HG03196 (cell line): ENCODE measurements at regions not wholly inside any gene's neighbourhood (a gene's known extent, or its start where the extent isn't known, plus 50 kb on each side); places are given as distances from the start of the nearest gene placed in this dataset.

Source experiments
- ATAC-seq: cut with Tn5 transposase; IDR thresholded peaks from one replicate; pipeline ENCODE4 v1.9.1; 2021; ENCODE audit not compliant: unreplicated experiment

DNA sequence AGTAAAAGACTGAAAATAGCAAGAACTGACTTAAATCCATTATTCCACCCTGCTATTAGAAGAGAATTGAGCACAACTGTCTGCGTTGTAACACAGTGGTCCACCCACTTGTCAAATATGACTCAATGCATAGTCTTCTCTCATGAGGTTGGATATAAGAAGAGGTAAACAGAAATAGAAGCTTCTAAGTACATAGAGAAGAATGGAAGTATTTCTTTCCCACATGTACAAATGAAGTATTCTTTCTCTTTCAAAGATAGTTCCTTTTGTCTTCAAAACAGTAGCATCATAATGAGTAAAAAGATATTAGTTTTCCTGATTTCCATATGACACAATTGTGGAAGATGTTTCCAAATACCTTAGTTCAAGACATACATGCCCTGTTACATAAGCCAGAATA lies 348.6 kb upstream of the CCDC54 start:
- ATAC-seq = no peak

- ATAC-seq = no peak
Observed at GRCh38 chr3:107032111-107032510, 345.1 kb upstream of the CCDC54 start.

DNA sequence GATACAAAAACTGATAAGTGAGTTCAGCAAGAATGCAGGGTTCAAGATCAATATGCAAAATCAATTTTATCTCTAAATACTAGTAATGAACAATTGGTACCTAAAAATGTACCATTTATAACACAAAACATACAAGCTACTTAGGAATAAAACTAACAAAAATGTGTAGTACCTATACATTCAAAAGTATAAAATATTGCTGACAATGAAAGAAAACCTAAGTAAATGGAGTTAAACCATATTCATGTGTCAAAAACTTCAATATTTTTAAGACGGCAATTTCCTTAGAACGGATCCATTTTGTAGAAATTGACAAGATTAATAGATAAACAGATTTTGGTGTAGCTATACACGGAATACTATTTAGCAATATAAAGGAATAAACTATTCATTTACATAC lies 343.1 kb upstream of the CCDC54 start:
- ATAC-seq = no peak

DNA sequence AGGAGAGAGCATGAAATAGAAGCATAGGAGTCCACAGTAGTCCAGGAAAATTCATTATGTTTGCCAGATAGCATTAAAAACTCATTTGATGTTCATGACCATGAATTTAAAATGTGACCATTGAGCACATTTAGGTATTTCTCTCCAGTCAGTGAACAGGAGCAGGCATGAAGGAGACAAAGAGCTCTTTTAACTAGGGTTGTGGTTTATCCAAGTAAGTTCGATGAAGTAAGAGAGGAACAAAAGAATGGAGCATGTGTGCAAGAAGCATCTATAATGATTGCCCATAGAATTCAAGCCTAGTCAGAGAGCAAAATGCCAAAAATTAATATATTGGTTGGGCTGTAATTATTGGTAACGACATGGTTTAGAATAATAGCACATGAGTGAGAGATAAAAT lies 342.1 kb upstream of the CCDC54 start:
- no peak for ATAC-seq

GRCh38 chr3:107044677-107045076 lies 332.6 kb upstream of the CCDC54 start:
- no peak for ATAC-seq

GRCh38 chr3:107045791-107046190 lies 331.4 kb upstream of the CCDC54 start:
- ATAC-seq = no peak

DNA sequence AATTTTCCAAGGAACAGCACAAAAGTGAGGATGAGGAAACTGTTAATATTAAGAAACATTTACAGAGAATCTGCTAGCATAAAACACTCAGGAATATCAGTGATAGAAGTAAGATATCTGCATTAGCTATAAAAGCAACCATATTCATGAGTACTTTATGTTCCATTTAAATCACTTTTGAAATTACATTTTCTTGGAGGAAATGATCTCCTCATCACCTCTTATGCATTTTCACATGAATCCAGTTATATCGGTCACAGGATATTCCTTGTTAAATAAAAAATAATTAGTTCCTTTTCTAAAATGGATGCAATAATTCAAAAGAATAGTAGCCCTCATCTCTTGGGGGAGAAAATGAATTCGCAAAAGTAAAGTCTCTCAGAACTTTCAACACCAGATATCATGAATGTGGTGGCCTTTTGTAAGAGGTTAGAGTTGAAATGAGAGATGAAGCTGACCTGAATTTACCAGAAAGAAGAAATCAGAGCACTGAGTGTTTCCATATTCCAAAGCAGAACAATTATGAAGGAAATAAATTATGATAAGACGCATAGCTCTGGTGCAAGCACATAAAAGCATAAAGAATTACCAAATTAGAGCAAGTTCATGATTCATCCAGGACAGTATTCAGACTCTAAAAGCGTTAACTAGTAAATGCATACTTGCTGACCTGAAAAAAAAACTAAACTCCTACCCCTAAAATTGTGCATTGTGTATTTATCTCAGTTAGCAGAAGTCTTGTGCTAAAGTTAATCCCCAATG lies 321.9 kb upstream of the CCDC54 start:
- no peak for ATAC-seq

DNA sequence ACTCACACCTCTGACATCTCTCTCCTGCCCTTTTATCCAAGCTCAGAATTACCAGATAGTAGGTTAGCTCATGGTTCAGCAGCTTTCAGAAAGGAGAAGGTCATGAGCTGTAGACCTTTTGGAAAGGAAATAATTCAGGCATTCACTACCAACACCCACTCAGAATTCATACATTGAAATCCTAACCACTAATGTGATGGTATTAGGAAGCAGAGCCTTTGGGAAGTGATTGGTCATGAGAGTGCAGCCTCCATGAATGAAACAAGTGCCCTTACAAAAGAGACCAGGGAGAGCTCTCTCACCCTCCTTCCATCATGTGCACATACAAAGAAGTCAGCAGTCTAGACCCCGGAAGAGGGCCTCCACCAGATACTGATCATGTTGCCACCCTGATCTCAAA lies 315.8 kb upstream of the CCDC54 start:
- ATAC-seq = no peak

GRCh38 chr3:107062310-107062709 lies 314.9 kb upstream of the CCDC54 start:
- no peak for ATAC-seq

- no peak for ATAC-seq
Observed at GRCh38 chr3:107062787-107063186, 314.5 kb upstream of the CCDC54 start.

DNA sequence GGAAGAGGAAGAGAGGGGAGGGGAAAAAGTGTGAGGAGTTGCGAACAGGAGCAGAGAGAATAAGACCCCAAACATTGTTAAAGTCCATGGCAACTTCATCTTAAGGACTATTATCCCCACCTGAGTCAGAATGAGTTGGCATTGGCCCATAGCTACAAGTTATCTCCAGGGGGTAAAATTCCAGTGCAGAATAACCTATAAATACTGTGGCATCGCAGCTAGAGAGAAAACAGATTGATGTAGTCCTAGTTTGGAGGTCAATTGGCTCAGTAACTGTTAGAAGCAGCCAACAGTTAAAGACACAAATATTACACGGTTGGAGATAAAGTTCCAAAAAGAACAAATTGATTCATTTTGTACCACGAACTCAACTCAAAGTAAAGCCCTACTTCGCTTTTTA lies 313.9 kb upstream of the CCDC54 start:
- no peak for ATAC-seq

GRCh38 chr3:107064405-107065060 lies 312.7 kb upstream of the CCDC54 start:
- ATAC-seq = peak; percentile 80

GRCh38 chr3:107065094-107065861 lies 312.0 kb upstream of the CCDC54 start:
- ATAC-seq = no peak

DNA sequence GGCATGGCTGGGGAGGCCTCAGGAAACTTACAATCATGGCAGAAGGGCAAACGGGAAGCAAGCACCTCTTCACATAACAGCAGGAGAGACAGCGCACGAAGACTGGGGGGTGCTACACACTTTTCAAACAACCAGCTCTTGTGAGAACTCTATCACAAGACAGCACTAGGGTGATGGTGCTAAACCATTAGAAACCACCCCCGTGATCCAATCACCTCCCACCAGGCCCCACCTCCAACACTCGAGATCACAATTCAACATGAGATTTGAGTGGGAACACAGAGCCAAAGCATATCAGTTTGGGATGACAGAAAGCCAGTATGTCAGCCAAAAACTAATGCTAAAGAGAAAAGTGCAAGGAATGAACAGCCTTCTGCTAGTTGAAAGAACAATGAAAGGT lies 309.8 kb upstream of the CCDC54 start:
- ATAC-seq = no peak

- no peak for ATAC-seq
Observed at GRCh38 chr3:107068980-107069379, 308.3 kb upstream of the CCDC54 start.

DNA sequence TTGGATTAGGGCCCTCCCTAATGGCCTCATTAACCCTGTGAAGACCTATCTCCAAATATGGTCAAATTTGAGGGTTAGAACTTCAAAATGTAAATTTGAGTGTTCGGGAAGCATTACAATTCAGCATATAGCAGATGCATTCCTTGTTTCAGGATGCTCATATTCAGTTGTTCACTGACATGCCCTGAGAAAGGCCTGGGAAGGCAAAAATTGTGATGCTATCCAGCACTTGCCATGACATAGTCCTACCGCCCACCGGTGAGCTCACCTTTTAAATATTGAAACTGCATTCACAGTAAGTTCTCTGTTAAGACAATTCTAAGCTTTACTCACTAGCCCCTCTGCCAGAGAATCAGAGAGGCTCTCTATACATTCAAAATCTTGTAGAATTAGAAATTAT lies 300.3 kb upstream of the CCDC54 start:
- no peak for ATAC-seq

- ATAC-seq = no peak
Observed at GRCh38 chr3:107077391-107077790, 299.8 kb upstream of the CCDC54 start.

- no peak for ATAC-seq
Observed at GRCh38 chr3:107082527-107082926, 294.7 kb upstream of the CCDC54 start.

DNA sequence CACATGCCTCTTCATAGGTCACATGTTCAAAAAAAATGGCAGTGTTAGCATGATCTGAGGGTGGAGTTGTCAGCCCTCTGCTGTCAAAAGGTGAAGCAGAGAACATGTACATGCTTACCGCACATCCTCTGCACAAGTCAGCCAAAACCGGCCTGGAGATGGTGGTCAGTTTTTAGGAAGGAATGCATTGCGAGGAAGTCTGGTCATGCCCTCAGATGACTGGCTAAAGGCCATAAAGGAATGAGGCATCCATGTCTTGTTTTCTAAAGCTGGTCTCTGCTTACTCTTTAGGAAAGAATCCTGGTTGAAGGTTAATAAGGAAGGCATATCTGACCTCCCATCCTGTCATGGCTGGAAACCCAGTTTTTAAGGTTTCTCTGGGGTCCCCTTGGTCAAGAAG lies 292.0 kb upstream of the CCDC54 start:
- ATAC-seq = no peak

DNA sequence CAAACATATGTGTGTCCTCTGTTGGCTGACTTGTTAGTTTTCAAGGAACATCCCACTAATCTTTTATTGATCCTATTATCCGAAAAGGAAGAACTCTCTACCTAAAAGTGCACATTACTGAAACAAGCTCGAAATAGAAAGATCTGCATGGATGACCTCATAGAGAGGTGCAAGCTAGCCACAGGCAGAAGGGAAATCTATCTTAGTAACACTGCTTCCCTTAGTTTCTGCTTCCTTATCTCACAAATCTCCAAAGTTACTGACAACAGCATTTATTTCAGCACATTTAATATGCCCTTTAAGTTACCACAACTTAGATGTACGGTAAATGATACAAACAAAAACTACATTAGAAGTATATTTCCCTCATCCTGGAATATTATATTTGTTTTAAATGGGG lies 285.1 kb upstream of the CCDC54 start:
- no peak for ATAC-seq

- no peak for ATAC-seq
Observed at GRCh38 chr3:107098864-107099263, 278.4 kb upstream of the CCDC54 start.

DNA sequence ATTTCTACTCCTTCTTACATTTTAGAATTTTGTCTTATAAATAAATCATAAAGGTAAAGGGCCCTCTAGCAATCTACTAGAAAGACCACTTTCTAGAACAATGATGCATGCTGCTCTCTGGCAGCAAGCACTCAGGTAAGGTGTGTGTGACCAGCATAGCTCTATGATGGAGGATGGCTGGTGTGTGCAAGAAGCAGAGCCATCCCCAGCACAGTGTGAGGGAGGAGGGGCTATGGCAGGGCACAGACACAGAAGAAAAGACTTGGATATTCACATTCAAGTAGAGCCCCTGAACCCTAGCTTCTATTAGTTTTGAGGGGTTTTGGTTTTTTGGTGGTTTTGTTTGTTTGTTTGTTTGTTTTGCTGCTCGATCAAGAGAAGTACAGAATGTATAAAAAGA lies 277.1 kb upstream of the CCDC54 start:
- no peak for ATAC-seq
